ENCODE measurements at regions not wholly inside any gene's neighbourhood (a gene's known extent, or its start where the extent isn't known, plus 50 kb on each side); places are given as distances from the start of the nearest gene placed in this dataset.
"Not testable (repeated sequence)": the region's sequence is repeated elsewhere in the genome, so short reads cannot be mapped to it uniquely, and the experiment has no call there.

DNA sequence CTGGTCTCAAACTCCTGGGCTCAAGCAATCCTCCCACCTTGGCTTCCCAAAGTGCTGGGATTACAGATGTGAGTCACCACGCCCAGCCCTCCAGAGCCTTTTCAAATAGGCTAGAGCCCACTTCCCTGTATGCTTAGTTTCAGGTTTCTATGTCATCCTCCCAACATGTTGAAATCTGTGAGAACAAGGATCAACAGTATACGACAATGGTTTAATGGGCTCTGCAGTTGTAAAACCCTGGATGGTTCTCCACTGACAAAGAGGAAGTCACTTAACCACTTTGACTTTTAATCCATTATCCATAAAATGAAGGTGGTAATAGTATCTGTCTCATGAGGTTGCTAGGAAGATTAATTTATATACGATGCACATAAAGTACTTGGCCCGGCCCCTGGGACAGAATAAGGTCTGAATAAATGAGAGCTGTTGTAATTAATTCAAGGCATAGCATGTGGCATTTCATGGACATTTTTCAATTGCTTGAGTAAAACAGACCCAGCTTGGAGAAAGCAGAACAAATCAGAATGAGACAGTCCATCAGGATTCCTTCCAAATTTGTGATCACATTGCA is 113.9 kb upstream of the ZNF648 start:
- no peak overlapping the region for H3K4me3 Mint-ChIP-seq
- no peaks in the 10 kb centered on the region for H3K9me3 Mint-ChIP-seq
- DNase-seq (no peak), ATAC-seq (replicated peaks) (no peak)
- H3K4me1 Mint-ChIP-seq, result peaks cover 4 to 5% of the 10 kb centered on the region in 2 donors
- no peaks in the 10 kb centered on the region for H3K36me3 Mint-ChIP-seq
- no peak overlapping the region for H3K27ac Mint-ChIP-seq
- peaks cover 0 to 4% of the 10 kb centered on the region in 2 donors for H3K27me3 Mint-ChIP-seq

DNA sequence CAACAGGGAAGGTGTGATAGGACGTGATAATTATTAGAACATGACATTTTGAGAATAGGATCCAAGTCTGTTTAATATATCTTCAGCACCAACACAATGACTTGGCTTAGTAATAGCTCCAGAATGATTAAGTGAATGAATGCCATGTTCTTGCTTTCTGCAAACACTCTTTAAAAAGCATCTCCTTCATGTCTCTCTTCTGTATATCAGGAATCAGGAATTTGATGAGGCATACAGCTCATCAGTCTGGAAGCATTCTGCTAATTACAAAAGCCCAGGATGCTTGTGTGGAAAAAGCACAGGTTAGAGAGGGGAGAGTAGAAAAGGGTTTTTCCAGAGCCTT is 113.0 kb upstream of the ZNF648 start:
- Mint-ChIP-seq H3K27ac (no peak overlapping the region), H3K4me1 (peaks cover 4 to 5% of the 10 kb centered on the region in 2 donors), H3K4me3 (no peak overlapping the region), H3K9me3 (no peaks in the 10 kb centered on the region), H3K27me3 (peaks cover 0 to 4% of the 10 kb centered on the region in 2 donors), H3K36me3 (no peaks in the 10 kb centered on the region)
- no peak for DNase-seq
- ATAC-seq (replicated peaks), result no peak

DNA sequence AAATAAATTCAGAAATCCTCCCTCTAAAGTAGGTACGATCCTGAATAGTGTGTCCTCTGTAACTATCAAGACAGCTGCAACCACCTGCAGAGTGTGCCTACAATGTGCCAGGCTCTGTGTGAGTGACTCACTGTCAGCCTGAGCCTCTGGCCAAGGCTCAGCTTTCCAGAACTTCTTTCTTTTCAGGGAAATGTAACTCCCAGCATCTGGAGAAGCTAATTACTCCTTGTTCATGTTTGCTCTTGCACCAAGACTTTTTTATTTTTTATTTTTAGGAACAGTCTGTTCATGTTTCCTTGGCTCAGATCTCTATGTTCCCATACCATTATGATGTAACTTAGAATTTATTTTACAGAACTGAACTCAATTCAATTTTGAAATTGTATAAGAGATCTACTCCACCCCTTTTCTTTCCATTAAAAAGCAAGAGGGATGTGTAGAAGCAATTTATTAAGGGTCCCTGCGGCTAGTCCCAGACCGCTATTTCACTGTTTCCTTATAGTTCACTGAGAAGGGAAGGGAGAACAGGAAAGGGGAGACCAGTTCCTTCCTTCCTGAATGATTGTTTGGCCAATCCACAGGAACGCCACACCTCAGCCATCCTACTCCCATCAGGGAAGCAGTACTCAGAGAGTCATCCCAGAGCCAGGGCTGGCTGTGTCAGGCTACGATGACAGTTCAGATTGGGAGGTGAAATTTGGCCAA is 112.4 kb upstream of the ZNF648 start:
- DNase-seq (no peak), ATAC-seq (replicated peaks) (no peak)
- Mint-ChIP-seq H3K4me3 (no peak overlapping the region), H3K27me3 (peaks cover 0 to 4% of the 10 kb centered on the region in 2 donors), H3K9me3 (no peaks in the 10 kb centered on the region), H3K4me1 (peaks cover 4 to 5% of the 10 kb centered on the region in 2 donors), H3K27ac (no peak overlapping the region), H3K36me3 (no peaks in the 10 kb centered on the region)

DNA sequence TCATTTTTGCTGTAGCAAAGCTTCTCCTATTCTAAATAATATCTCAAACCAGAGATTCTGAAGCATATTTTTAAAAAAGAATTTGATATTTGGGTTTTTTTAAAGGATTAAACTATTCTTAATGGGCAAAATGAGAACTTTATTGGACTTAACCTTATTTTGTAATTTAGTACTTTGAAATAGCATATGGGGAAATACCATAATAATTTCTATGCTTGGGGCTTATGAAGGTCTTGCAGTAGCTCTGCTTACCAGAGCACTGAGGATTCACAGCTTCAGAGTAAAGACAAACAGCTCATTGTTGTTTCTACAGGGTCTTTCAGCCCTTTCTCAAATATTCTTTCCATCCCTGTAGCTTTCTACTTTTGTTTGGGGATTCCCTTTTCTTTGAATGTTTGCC is 111.2 kb upstream of the ZNF648 start:
- Mint-ChIP-seq H3K4me3 (no peak overlapping the region), H3K36me3 (no peaks in the 10 kb centered on the region), H3K4me1 (peaks cover 4 to 5% of the 10 kb centered on the region in 2 donors), H3K27me3 (peaks cover 0 to 4% of the 10 kb centered on the region in 2 donors), H3K27ac (no peak overlapping the region), H3K9me3 (no peaks in the 10 kb centered on the region)
- ATAC-seq (replicated peaks) (no peak), DNase-seq (no peak)

DNA sequence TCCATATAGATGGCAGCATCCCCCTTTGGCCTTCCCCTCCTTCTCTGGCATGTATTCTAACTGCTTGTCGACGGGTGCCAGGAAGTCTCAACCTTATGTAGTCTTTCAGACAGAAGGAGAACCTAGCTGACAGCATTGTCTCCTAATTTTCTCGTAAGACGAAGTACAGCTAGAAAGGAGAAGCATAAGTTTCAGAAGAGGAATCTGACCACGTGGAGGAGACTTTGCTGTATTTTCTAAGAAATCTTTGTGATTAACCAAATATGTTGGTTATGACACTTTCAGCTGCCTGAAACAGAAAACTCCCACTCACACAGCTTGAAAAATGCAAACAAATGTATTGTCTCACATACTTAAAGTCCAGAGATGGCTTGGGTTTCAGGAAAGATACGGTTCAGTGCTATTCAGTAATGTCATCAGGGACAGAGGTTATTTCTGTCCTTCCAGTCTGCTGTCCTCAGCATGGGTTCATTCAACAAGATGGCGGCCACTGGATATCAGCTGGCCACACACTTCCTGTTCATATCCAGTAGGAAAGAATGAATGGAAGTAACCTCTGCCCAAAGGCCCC is 109.5 kb upstream of the ZNF648 start:
- Mint-ChIP-seq H3K36me3 (no peaks in the 10 kb centered on the region), H3K9me3 (no peaks in the 10 kb centered on the region), H3K4me1 (peaks cover 4 to 5% of the 10 kb centered on the region in 2 donors), H3K27ac (no peak overlapping the region), H3K4me3 (no peak overlapping the region), H3K27me3 (no peaks in the 10 kb centered on the region)
- DNase-seq (no peak), ATAC-seq (replicated peaks) (peak; percentile 78 to 85)

DNA sequence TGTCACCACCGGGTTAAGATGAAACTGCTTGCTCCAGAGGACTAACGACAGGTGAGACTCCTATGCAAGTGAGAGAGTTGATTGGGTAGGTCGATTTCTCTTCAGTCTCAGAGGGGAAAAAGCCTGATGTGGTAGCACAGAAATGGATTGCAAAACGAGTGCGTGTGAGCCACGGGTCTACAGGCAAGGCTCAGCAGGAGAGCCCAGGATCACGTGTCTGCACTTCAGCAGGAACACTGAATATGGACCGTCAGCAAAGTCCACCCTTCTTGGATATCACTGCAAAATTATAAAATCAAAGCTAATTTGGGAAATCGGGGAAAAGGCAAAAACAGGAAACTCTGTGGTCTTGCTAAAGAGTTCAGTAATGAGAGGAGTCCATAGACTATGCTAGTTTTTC is 107.7 kb upstream of the ZNF648 start:
- no peak overlapping the region for H3K4me3 Mint-ChIP-seq
- peaks cover 0 to 5% of the 10 kb centered on the region in 2 donors for H3K27me3 Mint-ChIP-seq
- DNase-seq, result no peak
- ATAC-seq (replicated peaks), result no peak
- no peaks in the 10 kb centered on the region for H3K36me3 Mint-ChIP-seq
- H3K4me1 Mint-ChIP-seq, result peaks cover 4 to 5% of the 10 kb centered on the region in 2 donors
- no peaks in the 10 kb centered on the region for H3K9me3 Mint-ChIP-seq
- no peak overlapping the region for H3K27ac Mint-ChIP-seq

DNA sequence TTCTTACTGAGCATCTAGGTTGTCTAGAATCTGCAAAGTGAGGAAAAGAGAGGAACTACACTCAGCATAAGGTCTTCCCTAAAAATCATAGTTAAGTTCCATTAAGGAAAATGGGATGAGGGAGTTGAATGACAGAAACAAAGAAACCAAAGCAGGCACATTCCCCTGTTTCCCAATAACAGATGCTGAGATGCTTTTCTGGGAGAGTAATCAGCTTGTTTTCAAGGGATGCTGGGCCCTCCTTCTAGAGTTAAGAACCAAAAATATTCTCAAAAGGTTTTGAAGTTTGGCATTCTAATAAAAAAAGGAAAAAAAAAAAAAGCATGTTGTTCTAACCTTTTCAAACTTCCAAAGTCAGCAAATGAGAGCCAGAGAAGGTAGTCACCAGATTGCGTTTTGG is 105.2 kb upstream of the ZNF648 start:
- Mint-ChIP-seq H3K9me3 (no peaks in the 10 kb centered on the region), H3K4me3 (no peak overlapping the region), H3K4me1 (peaks cover 4 to 5% of the 10 kb centered on the region in 2 donors), H3K36me3 (no peaks in the 10 kb centered on the region), H3K27me3 (peaks cover 0 to 10% of the 10 kb centered on the region in 2 donors), H3K27ac (no peak overlapping the region)
- no peak for ATAC-seq (replicated peaks)
- no peak for DNase-seq

DNA sequence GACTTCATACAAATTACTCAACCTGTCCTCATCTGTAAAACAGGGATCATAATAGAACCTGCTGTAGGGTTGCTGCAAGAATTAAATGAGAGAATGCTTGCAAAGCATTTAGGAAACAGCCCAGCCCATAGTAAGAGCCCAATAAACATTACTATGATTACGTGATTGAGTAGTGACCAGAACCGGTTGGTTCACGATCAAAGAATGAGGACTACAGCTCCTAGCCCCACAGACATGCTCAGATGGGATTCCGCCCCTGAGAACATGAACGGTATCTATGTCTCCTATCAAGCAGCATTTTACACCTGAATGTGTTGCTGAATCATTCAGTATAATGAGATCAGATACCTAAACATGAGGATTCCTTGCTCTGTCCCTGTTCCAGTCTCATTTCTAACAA is 104.8 kb upstream of the ZNF648 start:
- DNase-seq (no peak), ATAC-seq (replicated peaks) (no peak)
- Mint-ChIP-seq H3K4me3 (no peak overlapping the region), H3K27me3 (peaks cover 2 to 13% of the 10 kb centered on the region in 2 donors), H3K9me3 (peaks cover 0 to 1% of the 10 kb centered on the region in 2 donors), H3K36me3 (no peaks in the 10 kb centered on the region), H3K4me1 (peaks cover 4 to 5% of the 10 kb centered on the region in 2 donors), H3K27ac (no peak overlapping the region)

DNA sequence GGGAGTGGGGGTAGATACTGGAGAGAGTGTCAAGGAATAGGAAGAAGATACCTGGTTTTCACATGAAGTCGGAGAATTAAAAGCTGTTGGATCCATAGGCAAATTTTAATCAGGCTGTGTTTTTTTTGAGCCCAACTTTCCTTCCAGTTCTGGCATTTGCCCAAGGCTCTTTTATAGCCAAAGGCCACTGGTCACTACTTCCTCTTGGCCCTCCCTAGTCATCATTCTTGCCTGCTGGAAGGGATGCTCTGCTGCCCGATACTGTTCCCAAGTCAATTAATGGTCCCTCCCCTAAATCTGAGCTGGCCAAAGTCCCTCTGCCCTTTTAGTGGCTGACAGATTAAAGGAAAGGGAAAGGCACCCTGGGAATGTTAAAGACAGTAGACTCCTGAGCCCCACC is 102.8 kb upstream of the ZNF648 start:
- H3K27ac Mint-ChIP-seq, result no peak overlapping the region
- H3K9me3 Mint-ChIP-seq, result peaks cover 0 to 4% of the 10 kb centered on the region in 2 donors
- H3K4me3 Mint-ChIP-seq, result no peak overlapping the region
- ATAC-seq (replicated peaks) (no peak), DNase-seq (no peak)
- no peaks in the 10 kb centered on the region for H3K36me3 Mint-ChIP-seq
- no peaks in the 10 kb centered on the region for H3K4me1 Mint-ChIP-seq
- peaks cover 3 to 15% of the 10 kb centered on the region in 2 donors for H3K27me3 Mint-ChIP-seq

DNA sequence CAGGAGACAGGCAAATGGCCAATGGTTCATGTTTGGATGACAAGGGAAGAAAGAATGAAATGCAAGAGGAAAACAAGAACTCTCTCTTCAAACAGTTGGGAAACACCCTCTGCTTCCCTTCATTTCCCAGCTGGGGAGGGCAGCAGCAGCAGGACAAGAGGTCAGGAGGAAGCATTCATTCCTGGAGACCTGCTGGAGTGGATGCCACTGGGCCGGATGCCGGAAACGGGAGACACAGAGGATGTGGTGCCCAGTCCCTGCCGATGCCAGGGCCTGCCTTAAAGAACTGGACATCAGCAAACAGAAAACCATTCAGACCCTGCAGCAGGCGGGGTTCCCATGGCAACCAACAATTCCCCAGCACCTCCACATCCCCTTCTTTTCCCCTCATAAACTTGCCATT is 102.3 kb upstream of the ZNF648 start:
- Mint-ChIP-seq H3K9me3 (peaks cover 0 to 6% of the 10 kb centered on the region in 2 donors), H3K4me1 (no peaks in the 10 kb centered on the region), H3K27ac (no peak overlapping the region), H3K4me3 (no peak overlapping the region), H3K36me3 (no peaks in the 10 kb centered on the region), H3K27me3 (peaks cover 3 to 15% of the 10 kb centered on the region in 2 donors)
- DNase-seq, result no peak
- ATAC-seq (replicated peaks), result no peak

DNA sequence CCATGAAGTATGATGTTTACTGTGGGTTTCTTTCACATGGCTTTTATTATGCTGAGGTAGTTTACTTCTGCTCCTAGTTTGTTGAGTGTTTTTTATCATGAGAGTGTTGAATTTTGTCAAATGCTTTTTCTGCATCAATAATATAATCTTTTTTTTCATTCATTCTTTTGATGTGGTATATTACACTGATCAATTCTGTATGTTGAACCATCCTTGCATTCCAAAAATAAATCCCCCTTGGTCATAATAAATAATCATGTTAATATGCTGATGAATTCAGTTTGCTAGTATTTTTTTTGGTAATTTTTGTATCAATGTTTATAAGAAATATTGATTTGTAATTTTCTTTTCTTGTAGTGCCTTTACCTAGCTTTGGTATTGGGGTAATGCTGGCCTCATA is 97.9 kb upstream of the ZNF648 start:
- Mint-ChIP-seq H3K27me3 (peaks cover 10 to 18% of the 10 kb centered on the region in 2 donors), H3K36me3 (no peaks in the 10 kb centered on the region), H3K4me3 (no peak overlapping the region), H3K27ac (no peak overlapping the region), H3K4me1 (no peaks in the 10 kb centered on the region), H3K9me3 (peaks cover 0 to 11% of the 10 kb centered on the region in 2 donors)
- ATAC-seq (replicated peaks) (no peak), DNase-seq (no peak)

DNA sequence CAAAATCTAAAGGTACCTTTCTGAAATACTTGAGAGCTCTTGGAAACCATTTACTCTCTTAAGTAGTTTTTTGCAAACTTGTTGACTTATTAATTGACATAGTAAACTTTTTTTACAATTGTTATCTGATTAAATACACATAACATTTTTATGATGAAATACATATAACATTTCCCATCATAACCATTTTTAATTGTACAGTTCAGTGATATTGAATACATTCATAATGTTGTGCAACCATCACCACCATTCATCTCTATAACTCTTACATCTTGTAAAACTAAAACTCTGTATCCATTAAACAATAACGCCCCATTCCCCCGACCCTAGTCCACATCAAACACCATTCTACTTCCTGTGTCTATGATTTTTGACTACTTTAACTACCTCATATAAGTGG is 95.7 kb upstream of the ZNF648 start:
- H3K27ac Mint-ChIP-seq, result no peak overlapping the region
- no peak for DNase-seq

DNA sequence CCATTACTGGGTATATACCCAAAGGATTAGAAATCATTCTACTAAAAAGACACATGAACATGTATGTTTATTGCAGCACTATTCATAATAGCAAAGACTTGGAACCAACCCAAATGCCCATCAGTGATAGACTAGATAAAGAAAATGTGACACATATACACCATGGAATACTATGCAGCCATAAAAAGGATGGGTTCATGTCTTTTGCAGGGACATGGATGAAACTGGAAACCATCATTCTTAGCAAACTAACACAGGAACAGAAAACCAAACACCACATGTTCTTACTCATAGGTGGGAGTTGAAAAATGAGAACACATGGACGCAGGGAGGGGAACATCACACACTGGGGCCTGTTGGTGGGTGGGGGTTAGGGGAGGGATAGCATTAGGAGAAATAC is 92.9 kb upstream of the ZNF648 start:
- not testable (repeated sequence) for ATAC-seq (replicated peaks); H3K27me3 Mint-ChIP-seq; H3K4me1 Mint-ChIP-seq; H3K9me3 Mint-ChIP-seq; H3K27ac Mint-ChIP-seq; H3K4me3 Mint-ChIP-seq; H3K36me3 Mint-ChIP-seq; DNase-seq

More for the DNA sequence above, 95.7 kb upstream of the ZNF648 start:
- no peak for ATAC-seq (replicated peaks)
- H3K27me3 Mint-ChIP-seq, result peaks cover 10 to 11% of the 10 kb centered on the region in 2 donors
- H3K4me1 Mint-ChIP-seq, result no peaks in the 10 kb centered on the region
- H3K36me3 Mint-ChIP-seq, result no peaks in the 10 kb centered on the region
- H3K4me3 Mint-ChIP-seq, result no peak overlapping the region
- peaks cover 0 to 12% of the 10 kb centered on the region in 2 donors for H3K9me3 Mint-ChIP-seq

DNA sequence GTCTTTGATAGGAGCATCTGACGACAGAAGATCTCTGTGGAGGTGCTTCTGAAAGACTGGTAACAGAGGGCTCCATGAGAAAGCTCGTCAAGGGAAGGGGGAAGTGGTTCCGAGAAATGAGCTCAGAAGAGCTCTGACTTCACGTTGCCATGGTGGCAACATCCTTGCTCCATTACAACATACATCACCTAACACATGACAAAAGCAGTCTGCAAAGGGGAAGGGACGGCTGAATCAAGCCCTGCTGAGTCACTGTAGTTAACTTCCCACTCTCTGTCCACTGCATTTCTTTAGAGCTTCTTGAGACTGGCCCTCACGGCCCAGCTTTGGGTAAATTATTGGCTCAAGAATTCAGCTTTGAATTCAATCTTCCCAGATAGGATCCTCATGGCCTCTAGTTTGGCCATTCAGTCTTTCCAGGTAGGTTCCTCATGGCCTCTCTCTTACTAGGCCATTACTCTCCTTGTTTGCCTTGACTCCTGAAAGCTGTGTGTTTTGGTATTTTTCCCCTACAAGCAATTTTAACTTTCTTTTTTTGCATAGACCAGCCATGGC is 88.0 kb upstream of the ZNF648 start:
- H3K4me1 Mint-ChIP-seq, result peaks cover 0 to 7% of the 10 kb centered on the region in 2 donors
- ATAC-seq (replicated peaks) (peak; percentile 59 to 75), DNase-seq (no peak)
- no peak overlapping the region for H3K27ac Mint-ChIP-seq
- no peaks in the 10 kb centered on the region for H3K36me3 Mint-ChIP-seq
- no peak overlapping the region for H3K4me3 Mint-ChIP-seq
- H3K27me3 Mint-ChIP-seq, result peaks cover 0 to 5% of the 10 kb centered on the region in 2 donors
- H3K9me3 Mint-ChIP-seq, result peaks cover 0 to 1% of the 10 kb centered on the region in 2 donors

DNA sequence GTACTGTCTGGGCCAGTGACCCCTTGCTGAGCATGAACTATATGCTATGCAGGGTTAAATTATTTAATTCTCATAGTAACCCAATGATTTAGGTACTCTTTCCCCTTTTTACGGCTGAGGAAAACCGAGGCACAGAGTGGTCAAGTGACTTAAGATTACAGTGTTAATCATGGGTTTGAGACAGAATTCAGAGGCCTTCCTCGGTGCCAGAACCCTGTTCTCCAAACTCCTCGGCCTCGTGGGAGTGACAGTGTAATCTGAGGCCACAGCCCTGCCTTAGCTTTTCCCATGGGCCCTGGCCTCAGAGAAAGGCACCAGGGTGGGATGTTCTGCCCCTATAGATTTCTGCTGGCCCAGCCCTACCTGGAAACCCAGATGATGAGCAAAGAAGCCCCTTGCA is 86.4 kb upstream of the ZNF648 start:
- ATAC-seq (replicated peaks) (no peak), DNase-seq (no peak)
- Mint-ChIP-seq H3K36me3 (no peaks in the 10 kb centered on the region), H3K9me3 (no peaks in the 10 kb centered on the region), H3K4me3 (no peak overlapping the region), H3K4me1 (peaks cover 9 to 13% of the 10 kb centered on the region in 2 donors), H3K27ac (no peak overlapping the region), H3K27me3 (peaks cover 11 to 13% of the 10 kb centered on the region in 2 donors)
